HG02973 (cell line): ENCODE measurements at regions not wholly inside any gene's neighbourhood (a gene's known extent, or its start where the extent isn't known, plus 50 kb on each side); places are given as distances from the start of the nearest gene placed in this dataset.

Experiments used
- ATAC-seq: cut with Tn5 transposase; IDR thresholded peaks from one replicate; pipeline ENCODE4 v1.9.1; 2021; ENCODE audit warnings: moderate library complexity; ENCODE audit not compliant: unreplicated experiment

DNA sequence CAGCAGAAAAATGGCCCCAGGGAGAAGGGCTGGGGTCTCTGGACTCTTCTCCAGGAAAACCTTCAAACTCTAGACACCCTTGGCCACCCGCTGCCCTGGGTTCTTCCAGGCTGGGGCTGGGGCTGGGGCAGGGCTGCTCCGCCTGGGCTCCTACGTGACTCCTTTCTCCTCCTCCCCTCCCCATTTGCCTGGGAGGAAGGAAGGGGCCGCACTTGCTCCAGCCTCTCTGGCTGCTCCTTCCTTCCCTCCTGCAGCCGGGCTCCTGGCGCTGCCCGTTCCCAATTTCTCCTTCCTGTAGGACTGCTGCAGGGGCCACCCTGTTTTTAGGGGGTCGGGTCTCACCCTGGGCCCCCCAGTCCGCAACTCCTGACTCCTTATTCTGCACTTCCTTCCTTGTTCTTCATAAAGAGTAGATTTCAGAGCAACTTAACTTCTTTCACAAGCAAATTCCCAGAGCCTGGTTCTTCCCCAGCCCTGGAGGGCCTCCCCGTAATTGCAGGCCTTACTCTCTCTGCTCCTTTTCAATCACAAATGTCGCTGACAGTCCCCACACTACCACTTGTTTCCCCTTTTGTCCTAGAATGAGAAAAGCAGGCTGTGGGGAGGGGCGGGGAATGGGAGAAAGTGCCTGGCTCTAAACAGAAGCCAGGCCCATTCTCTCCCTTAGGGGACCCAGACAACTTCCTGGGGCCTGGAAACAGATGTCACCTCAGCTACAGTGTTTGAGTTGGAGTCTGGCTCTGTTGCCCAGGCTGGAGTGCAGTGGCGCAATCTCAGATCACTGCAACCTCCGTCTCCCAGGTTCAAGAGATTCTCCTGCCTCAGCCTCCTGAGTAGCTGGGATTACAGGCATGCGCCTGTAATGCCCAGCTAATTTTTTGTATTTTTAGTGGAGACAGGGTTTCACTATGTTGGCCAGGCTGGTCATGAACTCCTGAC lies 137.8 kb downstream of the ENGASE start:
- no peak for ATAC-seq

- ATAC-seq: no peak
These were observed 136.6 kb downstream of the ENGASE start for GRCh38 chr17:79211061-79211770.

- no peak for ATAC-seq
These were observed 136.0 kb downstream of the ENGASE start for GRCh38 chr17:79210638-79211037.

- no peak for ATAC-seq
These were observed 133.3 kb downstream of the ENGASE start for GRCh38 chr17:79207960-79208359.

DNA sequence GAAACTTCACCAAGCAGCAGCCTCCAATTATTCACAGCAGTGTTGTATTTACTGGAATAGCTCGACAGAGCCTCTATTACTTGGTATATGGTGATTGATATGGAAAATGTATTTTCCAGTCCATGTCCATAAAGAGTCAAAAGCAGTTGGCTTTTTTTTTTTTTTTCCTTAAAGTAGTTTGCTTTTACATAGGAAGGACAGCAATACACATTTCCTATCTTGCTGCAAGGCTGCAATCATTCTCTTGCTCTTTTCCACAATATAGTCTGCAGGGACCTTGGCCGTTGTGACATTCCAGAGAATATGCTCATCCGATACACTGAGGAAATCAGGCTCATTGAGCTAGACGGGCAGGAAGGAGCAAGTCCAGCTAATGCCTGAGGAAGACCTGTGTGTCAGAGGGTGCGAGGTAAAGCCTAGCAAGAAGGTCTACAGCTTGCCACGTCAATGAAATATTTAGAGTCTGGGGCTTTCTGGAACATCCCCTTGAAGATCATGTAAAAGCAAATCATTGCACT lies 131.1 kb downstream of the ENGASE start:
- no peak for ATAC-seq

DNA sequence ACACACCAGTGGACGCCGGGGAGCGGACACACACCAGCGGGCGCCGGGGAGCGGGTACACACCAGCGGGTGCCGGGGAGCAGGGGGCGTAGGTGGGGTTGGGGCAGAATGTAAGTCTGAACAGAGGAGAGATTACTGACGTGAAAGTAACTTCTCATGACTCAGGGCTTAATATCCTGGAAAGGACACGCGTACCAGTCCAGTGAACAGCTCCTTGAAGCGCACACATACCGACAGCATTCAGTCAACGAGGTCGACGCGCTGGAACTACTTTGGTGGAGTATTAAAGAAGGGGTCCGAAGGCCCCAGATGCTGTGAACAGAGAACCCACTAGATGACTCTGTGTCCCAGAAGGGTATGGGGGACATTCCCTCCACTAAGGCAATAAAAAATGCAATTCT lies 129.6 kb downstream of the ENGASE start:
- ATAC-seq: no peak

GRCh38 chr17:79203657-79204056 lies 129.0 kb downstream of the ENGASE start:
- ATAC-seq: no peak

- no peak for ATAC-seq
These were observed 128.4 kb downstream of the ENGASE start for GRCh38 chr17:79203016-79203415.

DNA sequence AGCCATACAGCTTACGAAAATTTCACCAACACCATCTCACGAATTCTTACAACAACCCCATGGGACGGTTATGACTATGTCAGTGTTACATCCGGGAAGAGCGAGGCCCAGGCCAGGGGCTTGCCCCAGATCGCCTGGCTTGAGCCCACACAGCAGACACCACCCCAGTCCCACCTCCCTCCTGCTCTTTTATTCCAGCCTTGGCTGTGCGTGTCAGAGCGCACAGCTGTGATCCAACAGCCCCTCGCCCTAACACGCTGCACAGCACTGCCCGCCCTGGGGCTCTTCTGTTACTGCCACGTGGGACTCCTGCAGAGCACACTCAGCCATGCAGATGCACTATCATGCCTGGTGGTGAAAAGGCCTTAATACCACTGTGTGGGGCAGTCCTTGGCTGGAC lies 127.9 kb downstream of the ENGASE start:
- ATAC-seq: no peak

DNA sequence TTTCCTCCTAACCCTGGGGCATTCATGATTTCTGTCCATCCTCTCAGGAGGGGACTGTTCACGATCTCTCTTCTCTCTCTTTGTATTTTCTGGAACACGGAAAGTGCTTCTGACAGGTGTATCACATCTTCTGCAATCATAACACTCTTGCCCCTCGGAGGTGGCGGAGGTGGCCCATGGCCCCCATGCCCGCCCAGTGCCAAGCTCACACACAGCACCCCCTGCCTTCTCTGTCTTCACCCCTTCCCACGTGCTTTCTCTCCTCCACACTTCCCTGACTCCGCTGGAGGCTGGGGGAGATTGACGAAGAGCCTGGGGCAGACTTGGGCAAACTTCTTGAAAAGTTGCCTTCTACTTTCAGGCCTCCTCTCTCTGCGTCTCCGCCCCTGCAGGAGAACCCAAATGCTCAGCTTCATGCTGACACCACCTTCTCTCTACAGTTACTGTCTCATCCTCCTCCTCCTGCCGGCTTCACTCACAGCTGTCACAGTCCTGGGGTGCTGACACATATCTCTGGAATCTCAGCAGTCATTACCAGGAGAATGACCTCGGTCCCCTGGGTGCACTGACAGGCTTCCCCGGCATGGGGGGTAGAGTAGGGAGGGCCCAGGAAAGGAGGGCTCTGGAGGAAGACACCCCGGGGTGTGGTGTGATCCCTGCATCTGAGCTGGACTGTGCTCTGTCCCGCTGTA lies 127.1 kb downstream of the ENGASE start:
- no peak for ATAC-seq

DNA sequence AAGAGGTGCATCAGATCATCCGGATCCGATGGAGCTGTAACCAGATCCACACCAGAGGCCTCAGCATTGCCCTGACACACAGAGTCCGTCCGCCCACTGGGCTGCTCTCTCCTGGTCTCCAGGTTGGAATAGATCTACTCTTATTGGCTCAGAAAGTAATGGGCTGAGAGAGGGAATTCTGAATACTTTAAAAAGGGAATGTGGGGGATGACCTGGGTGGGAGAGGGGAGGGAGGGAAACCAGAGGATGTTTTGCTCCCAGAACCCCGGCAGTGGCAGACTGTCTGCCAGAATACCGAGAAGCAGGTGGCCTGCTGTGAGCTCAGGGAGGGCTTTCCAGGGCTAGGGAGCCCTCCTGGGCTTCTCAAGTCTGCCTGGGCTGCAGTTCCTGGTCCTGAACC lies 126.5 kb downstream of the ENGASE start:
- ATAC-seq: no peak

GRCh38 chr17:79196913-79197312 lies 122.3 kb downstream of the ENGASE start:
- no peak for ATAC-seq

DNA sequence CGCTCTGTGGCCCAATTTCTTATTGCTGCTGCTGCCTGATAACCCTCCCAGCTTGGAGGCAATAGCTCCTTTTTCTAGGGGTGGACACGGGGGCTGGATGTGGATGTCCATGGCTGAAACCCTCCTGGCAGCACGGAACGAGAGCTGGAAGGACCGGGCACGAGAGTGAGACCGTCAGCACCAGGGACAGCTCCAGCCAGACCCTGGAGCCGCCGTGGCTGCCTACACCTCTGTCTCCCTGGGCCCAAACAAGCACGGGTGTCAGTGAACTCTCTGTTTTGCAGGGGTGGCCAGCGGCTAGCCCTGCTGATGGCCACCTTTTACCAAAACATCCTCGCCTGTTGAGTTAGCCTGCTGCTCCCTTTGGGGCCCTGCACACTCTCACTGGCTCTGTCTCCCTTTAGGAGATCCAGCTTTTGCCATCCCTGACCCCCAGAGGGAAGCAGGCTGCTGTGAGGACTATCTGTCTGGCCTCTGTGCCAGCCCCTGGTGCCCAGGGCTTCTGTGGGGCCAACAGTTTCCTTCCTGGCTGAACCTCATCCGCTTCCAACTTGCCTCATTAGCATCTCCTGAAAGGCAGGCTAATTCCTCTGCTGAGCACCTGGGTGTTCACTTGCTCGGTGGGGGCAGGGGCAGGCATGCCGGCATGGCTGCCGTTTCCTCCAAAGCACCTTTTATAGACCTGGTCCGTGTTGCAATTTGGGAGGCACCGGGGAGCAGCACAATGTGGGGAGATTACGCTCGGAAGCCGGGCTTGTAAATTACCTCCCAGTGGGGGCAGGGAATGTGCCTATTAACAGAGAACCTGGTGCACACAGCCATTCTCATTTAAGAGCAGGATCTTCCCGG lies 118.1 kb downstream of the ENGASE start:
- no peak for ATAC-seq

GRCh38 chr17:79191270-79191934 lies 116.8 kb downstream of the ENGASE start:
- no peak for ATAC-seq

- no peak for ATAC-seq
These were observed 114.7 kb downstream of the ENGASE start for GRCh38 chr17:79189305-79189704.

DNA sequence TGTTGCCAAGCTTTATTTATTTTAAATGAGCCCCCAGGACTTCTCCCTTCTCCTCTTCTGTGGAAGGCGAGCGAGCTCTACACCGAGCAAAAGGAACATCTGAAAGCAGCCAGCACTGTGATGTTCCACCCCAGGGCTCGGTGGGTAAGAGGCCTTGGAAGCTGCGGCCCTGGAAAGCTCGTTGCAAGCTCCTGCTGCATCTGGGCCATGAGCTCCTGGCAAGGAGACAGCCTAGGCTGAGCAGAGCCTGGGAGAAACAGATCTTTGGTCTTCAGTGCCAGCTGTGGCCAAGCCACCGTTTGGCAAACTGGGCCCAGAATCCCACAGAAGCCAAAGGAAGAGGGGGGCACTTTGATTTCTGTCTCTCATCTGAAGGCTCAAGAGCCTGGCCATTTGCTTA lies 114.1 kb downstream of the ENGASE start:
- no peak for ATAC-seq

DNA sequence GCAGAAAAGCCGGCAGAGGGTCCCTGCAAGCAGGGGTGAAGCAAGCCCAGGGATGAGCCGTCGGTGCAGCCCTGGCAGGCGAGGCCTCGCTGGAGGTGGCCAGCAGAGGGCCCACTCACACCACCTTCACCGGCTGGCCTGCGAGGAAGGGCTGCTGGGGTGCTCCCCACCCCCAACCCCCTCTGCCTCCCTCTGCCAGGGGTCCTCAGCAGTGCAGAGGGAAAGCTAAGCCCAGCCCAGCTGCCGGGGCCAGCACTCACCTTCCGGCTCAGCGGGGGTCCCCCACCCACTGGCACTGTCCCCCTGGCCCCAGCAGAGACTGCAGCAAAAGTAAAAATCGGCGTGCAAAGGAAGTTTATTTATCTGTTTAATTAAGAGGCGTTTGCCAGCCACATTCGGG lies 113.4 kb downstream of the ENGASE start:
- no peak for ATAC-seq

- no peak for ATAC-seq
These were observed 112.6 kb downstream of the ENGASE start for GRCh38 chr17:79187186-79187585.

DNA sequence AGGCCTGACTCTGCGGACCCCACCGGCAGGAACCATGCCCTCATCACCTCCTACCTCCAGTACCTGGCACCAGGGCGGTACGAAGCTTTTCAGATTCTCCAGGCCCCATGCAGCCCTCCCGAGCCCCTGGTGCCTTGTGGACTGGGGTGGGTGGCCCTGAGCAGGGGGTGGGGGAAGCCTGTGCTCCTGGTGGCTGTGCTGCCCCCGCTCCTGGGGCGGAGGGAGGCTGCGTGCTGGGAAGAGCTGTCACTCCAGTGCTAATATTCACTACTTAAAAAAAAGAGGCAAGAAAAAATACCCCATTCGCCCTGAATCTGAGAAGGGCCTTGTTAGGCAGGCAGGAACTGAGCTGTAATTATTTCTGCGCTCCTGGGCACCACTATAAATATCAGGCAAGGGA lies 111.8 kb downstream of the ENGASE start:
- ATAC-seq: no peak

DNA sequence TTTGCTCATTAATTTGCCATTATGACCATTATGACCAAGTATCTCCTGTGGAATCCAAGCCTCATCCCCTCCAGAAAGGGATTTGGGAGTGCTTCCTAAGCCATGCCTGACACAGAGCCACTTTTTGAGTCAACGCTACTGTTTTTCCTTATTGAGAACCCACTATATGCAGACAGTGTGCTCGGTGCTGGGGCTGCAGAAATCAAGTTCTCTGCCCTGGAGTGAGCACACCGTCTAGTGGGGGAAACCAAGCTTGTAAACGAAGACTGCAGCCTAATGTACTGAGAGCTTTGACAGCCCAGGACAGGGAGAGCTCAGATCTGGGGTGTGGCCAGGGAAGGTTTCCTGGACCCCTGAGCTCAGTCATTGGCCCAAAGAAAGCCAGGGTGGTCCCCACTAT lies 111.0 kb downstream of the ENGASE start:
- ATAC-seq: no peak
